Body of pancreas (tissue), 4 donors: ENCODE measurements at regions not wholly inside any gene's neighbourhood (a gene's known extent, or its start where the extent isn't known, plus 50 kb on each side); places are given as distances from the start of the nearest gene placed in this dataset.
"Not testable (repeated sequence)": the region's sequence is repeated elsewhere in the genome, so short reads cannot be mapped to it uniquely, and the experiment has no call there.

Source experiments
- POLR2A ChIP-seq, 3 donors: fragments of 450-650 bp; IDR thresholded peaks; one replicate each; pipeline ENCODE4 v1.6.1; 2016; ENCODE audit warnings: antibody characterized with exemption in 3 of 3, mild to moderate bottlenecking in 2 of 3
- TF ChIP-seq, protein P1 (sequence below), 7 experiments: fragments of 450-650 bp in 4 of 7; fragments of 200-600 bp in 3 of 7; sonication (generic) in 3 of 7; IDR thresholded peaks; one replicate each; pipeline ENCODE4 v1.5.1; 2016 to 2019; ENCODE audit warnings: antibody characterized with exemption in 7 of 7

DNA sequence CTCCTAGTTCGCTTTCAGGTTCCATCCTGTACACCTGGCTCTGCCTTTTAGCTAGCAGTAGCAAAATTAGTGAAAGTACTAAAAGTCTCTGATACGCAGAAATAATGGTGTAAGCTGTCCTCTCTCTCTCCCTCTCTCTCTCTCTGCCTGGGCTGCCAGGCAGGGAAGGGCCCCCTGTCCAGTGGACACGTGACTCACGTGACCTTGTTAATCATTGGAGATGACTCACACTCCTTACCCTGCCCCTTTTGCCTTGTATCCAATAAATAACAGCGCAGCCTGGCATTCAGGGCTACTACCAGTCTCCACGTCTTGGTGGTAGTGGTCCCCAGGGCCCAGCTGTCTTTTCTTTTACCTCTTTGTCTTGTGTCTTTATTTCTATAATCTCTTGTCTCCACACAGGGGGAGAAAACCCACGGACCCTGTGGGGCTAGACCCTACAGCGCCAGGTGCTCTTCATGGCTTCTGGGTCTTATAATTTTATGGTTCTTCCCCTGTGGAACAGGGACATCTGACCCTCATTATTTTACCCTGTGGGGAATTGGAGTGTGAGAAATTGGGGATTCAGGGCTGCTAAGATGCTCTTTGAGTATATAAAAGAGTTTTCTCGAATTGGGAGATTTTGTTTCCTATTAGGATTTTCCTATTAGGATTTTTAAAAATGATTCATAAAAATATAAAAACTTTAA, 1348.2 kb downstream of the GATA3 start:
- TF ChIP-seq, protein P1, sequence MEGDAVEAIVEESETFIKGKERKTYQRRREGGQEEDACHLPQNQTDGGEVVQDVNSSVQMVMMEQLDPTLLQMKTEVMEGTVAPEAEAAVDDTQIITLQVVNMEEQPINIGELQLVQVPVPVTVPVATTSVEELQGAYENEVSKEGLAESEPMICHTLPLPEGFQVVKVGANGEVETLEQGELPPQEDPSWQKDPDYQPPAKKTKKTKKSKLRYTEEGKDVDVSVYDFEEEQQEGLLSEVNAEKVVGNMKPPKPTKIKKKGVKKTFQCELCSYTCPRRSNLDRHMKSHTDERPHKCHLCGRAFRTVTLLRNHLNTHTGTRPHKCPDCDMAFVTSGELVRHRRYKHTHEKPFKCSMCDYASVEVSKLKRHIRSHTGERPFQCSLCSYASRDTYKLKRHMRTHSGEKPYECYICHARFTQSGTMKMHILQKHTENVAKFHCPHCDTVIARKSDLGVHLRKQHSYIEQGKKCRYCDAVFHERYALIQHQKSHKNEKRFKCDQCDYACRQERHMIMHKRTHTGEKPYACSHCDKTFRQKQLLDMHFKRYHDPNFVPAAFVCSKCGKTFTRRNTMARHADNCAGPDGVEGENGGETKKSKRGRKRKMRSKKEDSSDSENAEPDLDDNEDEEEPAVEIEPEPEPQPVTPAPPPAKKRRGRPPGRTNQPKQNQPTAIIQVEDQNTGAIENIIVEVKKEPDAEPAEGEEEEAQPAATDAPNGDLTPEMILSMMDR (IDR thresholded peaks at IDR 0.05): not testable (repeated sequence)
- TF ChIP-seq POLR2A (IDR thresholded peaks at IDR 0.05): not testable (repeated sequence)
